ENCODE measurements at regions not wholly inside any gene's neighbourhood (a gene's known extent, or its start where the extent isn't known, plus 50 kb on each side); places are given as distances from the start of the nearest gene placed in this dataset.

- DNase-seq (ENCODE audit: low spot score) = no peak
Measured at GRCh38 chr5:138665261-138665660, 88.0 kb upstream of the CTNNA1 start.

- peak; percentile 30 for DNase-seq (ENCODE audit: low spot score)
Measured at GRCh38 chr5:138664276-138664943, 88.8 kb upstream of the CTNNA1 start.

- no peak for DNase-seq (ENCODE audit: low spot score)
Measured at GRCh38 chr5:138663561-138663960, 88.4 kb upstream of the HSPA9 start.

DNA sequence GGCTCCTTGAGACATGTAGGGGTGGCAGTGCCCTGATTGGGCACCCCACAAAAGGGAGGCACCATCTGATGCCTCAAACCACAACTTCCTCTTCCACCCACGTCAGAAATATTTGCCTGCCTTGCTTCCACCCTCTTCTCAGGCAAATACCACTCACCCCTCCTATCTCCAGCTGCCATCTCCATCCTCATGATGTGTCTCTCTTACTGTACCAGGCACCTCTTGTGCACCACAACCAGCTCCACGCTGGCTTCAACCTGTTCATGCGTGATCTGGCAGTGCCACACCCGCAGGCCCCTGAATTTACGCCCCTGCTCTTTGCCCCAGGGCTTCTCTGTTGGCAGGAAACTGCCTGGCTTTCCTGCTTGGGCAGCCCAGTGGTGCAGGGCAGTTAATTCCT lies 87.8 kb upstream of the HSPA9 start:
- DNase-seq (ENCODE audit: low spot score) = no peak

GRCh38 chr5:138662599-138662998 lies 87.4 kb upstream of the HSPA9 start:
- DNase-seq (ENCODE audit: low spot score) = no peak

- DNase-seq (ENCODE audit: low spot score) = no peak
Measured at GRCh38 chr5:138661991-138662434, 86.8 kb upstream of the HSPA9 start.

GRCh38 chr5:138661291-138661960 lies 86.2 kb upstream of the HSPA9 start:
- no peak for DNase-seq (ENCODE audit: low spot score)

GRCh38 chr5:138660051-138660572 lies 84.9 kb upstream of the HSPA9 start:
- no peak for DNase-seq (ENCODE audit: low spot score)

- DNase-seq (ENCODE audit: low spot score) = no peak
Measured at GRCh38 chr5:138659561-138659960, 84.4 kb upstream of the HSPA9 start.

- no peak for DNase-seq (ENCODE audit: low spot score)
Measured at GRCh38 chr5:138659121-138659520, 83.9 kb upstream of the HSPA9 start.

- DNase-seq (ENCODE audit: low spot score) = no peak
Measured at GRCh38 chr5:138658676-138659075, 83.5 kb upstream of the HSPA9 start.

- DNase-seq (ENCODE audit: low spot score) = no peak
Measured at GRCh38 chr5:138657360-138657759, 82.2 kb upstream of the HSPA9 start.

- DNase-seq (ENCODE audit: low spot score) = no peak
Measured at GRCh38 chr5:138656916-138657315, 81.7 kb upstream of the HSPA9 start.

DNA sequence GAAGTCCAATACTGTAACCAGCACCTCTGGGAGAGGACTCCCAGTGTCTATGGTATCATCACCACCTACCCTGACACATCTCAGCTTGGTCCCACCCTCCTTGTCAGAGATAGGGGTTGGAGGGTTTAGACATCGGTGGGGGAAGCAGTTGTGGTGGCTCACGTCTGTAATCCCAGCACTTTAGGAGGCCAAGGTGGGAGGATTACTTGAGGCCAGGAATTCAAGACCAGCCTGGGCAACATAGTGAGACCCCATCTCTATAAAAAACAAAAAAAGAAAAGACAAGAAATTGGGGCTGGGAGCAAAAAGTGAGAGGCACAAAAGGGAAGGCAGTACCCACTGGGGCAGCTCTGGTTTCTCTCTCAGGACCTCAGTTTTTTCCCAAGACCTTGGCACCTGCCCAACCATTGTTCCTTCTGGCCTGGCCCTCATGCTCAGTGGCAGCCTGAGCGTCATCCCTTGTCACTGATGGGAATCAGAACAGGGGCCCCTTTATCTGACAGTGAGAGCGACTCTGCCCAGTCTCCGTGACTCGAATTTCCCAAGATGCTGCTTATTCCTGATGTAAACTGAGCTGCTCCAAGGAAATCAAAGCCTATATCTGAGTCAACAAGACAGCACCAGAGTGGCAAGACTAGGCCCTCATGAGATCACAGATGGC lies 80.5 kb upstream of the HSPA9 start:
- DNase-seq (ENCODE audit: low spot score) = no peak

DNA sequence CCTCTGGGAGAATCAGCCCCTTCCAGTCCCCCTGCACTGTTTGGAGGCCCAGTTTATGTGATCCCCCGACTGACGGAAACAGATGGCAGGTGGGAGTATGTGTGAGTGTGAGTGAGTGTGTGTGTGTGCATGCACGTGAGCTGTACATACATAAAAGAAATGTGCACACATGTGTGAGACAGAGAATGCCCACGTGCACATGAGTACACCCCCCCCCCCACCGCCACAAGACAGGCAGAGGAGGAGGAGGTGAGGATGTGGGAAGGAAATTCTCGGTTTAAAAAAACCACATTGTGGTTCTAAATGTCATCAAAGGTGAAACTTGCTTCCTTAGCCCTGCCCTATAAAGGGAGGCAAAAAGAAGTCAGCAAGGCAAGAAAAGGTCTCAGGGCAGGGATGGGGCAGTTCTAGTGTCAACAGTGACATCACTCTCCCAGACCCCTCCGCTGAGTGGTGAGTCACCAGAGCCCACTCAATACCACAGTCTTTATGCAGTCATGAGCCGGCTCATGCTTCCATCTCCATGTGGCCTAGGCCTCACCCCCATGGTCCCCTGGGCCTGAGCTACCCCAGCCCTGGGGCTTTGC lies 79.2 kb upstream of the HSPA9 start:
- DNase-seq (ENCODE audit: low spot score) = no peak

GRCh38 chr5:138653502-138653901 lies 78.3 kb upstream of the HSPA9 start:
- peak; percentile 18 for DNase-seq (ENCODE audit: low spot score)

- DNase-seq (ENCODE audit: low spot score) = no peak
Measured at GRCh38 chr5:138651767-138652117, 76.5 kb upstream of the HSPA9 start.

DNA sequence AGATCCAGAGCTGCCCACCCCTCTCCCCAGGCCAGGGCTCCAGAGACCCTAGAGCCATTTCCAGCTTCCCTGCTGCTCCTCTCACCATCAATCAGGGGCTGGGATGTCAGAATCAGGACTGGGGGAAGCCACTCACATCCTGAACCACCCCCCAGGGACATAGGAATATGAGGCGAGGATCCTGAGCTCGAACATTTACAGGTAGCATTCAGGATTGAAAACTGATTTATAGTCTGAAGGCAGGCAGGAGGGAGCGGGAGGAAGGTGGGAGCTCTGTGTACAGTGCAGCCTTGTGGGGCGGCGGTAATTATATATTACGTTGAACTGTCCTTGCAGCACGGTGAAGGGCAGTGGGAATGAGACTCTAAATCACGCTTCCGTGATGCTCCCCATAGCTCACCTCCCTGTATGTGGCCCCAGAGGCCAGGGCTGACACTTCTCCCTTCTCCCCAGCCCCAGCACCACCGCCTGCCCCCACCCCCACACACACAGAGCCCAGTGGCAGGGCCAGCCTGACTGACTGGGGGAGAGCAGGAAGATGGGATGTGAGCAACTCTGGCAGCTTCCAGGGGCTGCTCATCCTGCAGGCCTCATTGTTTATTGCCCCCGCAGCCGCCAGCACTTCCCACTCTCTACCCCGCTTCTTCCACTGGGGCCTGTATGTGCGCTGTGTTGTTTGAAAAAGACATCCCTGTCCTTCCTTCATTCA lies 76.0 kb upstream of the HSPA9 start:
- DNase-seq (ENCODE audit: low spot score) = no peak

GRCh38 chr5:138650196-138650595 lies 75.0 kb upstream of the HSPA9 start:
- no peak for DNase-seq (ENCODE audit: low spot score)

GRCh38 chr5:138649775-138650174 lies 74.6 kb upstream of the HSPA9 start:
- no peak for DNase-seq (ENCODE audit: low spot score)

GRCh38 chr5:138649316-138649720 lies 74.1 kb upstream of the HSPA9 start:
- no peak for DNase-seq (ENCODE audit: low spot score)

GRCh38 chr5:138648841-138649240 lies 73.6 kb upstream of the HSPA9 start:
- no peak for DNase-seq (ENCODE audit: low spot score)

Data from RKO (cell line).